Left renal cortex interstitium (tissue), 4 donors: ENCODE measurements at regions not wholly inside any gene's neighbourhood (a gene's known extent, or its start where the extent isn't known, plus 50 kb on each side); places are given as distances from the start of the nearest gene placed in this dataset.
"Not testable (repeated sequence)": the region's sequence is repeated elsewhere in the genome, so short reads cannot be mapped to it uniquely, and the experiment has no call there.

Experiments used
- DNase-seq, 4 donors: peaks; one replicate each; pipeline ENCODE4 v3.0.0-alpha.2; 2013; ENCODE audit warnings: low read depth in 4 of 4, low spot score in 2 of 4, missing footprints in 1 of 4

DNA sequence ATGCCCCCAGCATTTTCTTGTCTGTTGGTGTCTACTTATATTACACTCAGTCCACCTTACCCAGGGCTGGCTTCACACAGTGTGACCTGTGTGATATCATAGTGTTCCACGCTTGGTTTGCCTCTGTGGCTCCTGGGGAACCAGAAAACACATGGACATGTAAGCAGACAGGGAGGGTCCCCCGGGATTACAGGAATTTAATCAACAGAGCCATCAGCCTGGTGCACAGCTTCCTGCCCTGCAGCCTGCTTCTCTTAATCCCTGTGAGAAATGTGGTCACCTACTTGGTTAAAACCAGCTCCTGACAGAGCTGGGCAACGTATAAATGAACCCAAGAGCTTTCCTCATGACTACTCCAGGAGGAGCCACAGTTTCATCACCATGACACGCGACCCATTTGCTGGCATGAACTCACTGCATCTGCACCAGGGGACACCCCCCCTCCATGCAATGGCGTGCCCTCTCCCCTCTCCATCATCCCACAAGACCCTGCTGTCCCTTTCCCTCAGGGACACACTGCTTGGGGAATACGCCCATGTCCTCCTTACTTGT lies 152.1 kb downstream of the UQCRFS1 start:
- no peak for DNase-seq

DNA sequence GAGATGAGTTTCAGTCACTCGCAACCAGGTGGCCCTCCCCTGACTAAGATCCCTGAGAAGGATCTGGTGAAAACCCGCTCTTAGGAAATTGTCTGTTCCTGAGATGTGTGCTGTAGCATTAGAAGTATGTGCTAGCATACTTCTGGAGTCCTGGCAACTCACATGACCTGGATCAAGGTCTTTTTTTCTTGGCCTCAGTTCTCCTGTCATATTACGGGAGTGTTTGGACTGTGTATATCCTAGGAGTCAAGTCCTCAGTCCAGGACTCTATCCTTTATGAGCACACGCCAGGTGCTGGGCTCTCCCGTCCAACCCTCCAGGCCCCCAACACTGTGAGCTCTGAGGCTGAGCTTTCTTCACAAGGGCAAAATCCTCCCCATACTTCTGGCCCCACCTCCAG lies 156.4 kb downstream of the UQCRFS1 start:
- no peak for DNase-seq

- DNase-seq = no peak
Measured at GRCh38 chr19:29054886-29055675, 157.9 kb downstream of the UQCRFS1 start.

GRCh38 chr19:29048873-29049272 lies 164.1 kb downstream of the UQCRFS1 start:
- DNase-seq = no peak

DNA sequence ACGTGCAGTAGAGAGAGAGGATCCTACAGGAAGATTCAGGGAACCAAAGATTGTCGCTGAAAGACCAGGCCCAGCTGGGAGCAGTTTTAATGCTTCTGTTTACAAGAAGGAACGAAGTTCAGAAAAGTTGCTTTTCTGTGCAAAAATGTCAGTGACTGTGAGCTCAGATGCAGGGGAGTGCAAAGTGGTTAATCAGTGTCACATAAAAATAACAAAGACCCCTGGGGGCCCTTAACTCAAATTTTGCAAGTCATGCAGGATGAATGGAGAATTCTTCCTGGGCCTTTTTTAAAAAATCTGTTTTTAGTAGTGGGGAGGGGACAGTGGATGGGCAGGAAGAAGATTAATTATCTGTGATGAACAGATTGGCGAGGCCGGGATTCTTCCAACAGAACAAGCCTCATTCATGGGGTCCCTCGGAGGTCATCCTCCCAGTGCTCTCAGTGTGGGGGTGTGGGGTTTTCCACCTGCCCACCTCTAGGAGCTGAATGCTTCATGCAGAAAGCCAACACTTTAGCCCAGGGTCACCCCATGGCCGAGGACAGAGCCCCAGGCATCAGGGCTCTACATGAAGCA lies 167.2 kb downstream of the UQCRFS1 start:
- DNase-seq = no peak

DNA sequence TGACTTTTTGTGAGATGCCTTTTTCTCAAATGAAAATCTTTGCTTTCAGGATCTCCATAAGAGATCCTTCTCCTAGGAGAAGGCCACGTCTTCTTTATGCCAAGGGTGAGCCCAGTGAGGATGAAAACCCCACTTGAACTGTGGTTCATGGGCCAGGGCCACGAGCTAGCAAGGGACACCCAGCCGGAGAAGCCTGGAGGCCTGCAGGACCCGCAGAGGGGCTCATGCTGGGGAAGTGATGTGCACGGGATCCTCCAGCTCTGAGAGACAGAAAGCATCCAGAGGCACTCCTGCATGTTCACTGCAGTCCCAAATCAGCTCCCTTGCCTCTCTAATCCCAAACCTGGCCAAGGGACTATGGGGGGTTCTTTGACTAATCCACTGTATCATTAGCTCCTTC lies 168.9 kb downstream of the UQCRFS1 start:
- no peak for DNase-seq

DNA sequence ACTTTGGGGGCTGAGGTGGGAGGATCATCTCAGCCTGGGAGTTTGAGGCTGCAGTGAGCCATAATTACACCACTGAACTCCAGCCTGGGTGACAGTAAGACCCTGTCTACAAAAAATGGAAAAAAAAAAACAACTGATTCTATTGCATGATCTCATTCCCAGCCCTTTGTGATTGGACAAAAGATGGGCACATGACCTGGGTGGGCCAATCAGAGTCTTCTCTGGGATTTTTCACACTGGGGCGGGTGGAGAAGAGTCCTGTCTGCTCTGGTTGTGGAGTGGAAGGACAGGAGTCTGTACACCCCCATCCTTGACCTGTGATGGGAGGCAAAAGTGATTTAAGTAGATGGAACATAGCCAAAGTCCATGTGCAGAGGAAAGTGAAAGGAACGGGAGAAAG lies 170.5 kb downstream of the UQCRFS1 start:
- no peak for DNase-seq

DNA sequence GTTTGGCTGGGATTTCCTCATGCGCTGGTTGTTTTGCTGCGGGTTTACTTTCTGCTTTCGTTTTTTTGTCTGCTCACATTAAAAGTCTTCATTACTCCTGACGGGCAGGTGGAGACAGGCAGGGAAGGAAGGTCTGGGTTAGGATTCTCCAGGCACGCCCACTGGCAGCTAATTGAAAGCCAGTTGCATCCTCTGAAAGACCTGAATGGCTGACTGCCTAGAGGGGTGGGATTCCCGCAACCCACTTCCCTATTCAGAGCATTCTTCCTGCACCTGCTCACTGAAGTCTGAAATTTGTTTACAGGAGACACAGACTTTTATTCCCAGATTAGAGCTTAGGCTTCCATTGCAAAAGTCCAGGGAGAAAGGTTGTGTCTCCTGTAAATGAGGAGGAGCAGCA lies 172.0 kb downstream of the UQCRFS1 start:
- peak in 1 of 4 donors; percentile 27 for DNase-seq

GRCh38 chr19:29040292-29040691 lies 172.7 kb downstream of the UQCRFS1 start:
- no peak for DNase-seq

- DNase-seq = not testable (repeated sequence)
Measured at GRCh38 chr19:29039036-29039435, 173.9 kb downstream of the UQCRFS1 start.

GRCh38 chr19:29031216-29031615 lies 181.7 kb downstream of the UQCRFS1 start:
- DNase-seq = no peak

- DNase-seq = no peak
Measured at GRCh38 chr19:29029268-29029958, 183.5 kb downstream of the UQCRFS1 start.

DNA sequence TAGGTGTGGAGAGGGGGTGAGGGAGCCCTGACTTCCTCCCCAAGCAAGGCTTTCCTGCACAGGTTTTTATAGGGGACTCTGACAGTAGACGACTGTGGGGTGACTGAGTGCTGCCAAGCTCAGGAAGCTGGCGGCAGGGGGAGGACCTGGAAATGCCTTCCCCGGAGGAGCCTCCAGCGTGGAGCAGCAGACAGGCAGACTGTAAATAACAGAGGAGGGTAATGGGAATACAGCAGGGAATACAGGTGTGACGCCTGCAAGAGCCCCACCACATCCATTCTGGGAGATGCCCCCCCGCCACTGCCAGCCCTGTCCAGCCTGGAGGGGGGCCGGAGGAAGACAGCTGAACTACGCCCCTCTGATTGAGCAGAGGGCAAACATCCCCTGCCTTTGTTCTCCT lies 190.4 kb downstream of the UQCRFS1 start:
- no peak for DNase-seq

DNA sequence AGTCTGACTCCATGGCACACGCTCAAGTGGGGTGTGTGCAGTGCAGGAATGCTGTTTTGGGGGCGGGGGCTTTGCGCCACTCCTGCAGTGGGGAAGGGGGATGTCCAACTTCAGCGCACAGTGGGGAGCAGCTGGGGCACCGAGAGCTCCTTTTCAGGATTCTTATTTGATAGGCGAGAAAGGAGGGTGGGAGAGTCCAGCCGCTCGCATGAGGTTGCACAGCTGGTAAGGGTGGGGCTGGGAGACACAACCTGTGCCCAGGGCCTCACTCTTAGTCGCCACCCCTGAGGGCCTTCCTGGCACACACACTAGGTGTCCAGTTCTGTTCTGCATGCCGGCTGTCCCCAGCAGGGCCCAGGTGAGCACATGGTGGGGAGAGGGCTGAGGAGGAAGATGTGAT lies 190.8 kb downstream of the UQCRFS1 start:
- DNase-seq = no peak

DNA sequence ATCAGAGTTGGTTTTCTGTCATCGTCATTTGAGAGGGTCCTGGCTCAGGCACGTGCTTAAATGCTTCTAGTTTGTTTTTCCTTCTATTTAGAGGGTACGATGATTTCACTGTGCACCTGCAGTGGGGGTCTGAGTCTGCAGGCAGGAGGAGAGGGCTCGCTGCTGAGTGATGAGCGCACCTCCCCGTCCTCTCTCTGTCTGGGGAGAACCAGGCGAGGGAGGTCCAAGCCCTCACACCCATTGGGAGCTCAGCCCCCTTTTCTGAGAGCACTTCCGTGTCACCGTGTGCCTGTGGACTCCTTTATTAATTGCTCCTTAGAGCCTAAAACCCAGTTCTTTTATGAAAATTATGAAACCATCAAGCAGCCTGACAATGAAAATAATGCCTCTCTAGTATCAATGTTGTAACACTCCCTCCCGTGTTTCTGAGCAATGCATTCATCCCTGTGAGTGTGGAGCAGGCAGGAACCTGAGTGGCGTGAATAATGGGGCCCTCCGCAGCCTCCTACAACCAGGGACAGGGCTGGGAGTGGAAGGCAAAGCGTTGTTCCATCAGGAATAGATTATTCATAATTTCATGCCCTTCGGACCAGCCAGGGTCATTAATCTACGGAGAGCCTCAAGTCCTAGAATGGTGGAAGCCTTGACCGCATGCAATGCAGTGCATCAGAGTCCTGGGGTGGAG lies 191.6 kb downstream of the UQCRFS1 start:
- no peak for DNase-seq

GRCh38 chr19:29019403-29019802 lies 193.5 kb downstream of the UQCRFS1 start:
- DNase-seq = no peak

DNA sequence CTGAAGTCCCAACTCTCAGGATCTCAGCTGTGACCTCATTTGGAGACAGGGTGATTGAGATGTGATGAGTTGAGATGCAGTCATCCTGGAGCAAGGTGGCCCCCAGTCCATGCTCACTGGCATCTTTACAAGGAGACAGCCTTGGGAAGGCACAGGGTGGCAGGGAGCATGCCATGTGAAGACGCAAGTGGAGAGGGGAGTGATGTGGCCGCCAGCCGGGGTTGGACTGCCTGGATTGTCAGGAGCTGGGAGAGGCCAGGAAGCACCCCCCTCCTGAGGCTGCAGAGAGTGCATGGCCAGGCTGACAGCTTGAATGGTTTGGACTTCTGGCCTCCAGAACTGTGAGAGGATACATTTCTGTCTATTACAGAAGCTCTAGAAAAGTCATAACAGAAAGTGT lies 194.4 kb downstream of the UQCRFS1 start:
- DNase-seq = no peak

DNA sequence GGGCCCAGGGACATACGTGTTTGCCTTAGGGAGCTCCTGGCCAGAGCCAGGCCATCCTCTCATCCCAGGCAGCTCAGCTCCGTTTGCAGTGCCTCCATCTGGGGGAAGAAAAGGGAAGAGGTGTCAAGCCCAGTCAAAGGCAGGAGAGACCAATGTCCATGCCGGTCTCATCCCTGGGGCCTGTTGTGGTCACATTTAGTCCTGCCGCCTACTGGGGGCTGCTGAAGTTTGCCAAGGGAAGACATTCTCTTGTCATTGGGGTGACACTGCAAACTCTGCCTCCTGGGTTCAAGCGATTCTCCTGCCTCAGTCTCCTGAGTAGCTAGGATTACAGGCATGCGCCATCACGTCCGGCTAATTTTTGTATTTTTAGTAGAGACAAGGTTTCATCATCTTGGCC lies 195.2 kb downstream of the UQCRFS1 start:
- DNase-seq = no peak

GRCh38 chr19:29016926-29017760 lies 195.8 kb downstream of the UQCRFS1 start:
- DNase-seq = no peak

- DNase-seq = no peak
Measured at GRCh38 chr19:29016353-29016752, 196.6 kb downstream of the UQCRFS1 start.
